Spleen (tissue), 11 donors: ENCODE measurements at regions not wholly inside any gene's neighbourhood (a gene's known extent, or its start where the extent isn't known, plus 50 kb on each side); places are given as distances from the start of the nearest gene placed in this dataset.

Experiments
- DNase-seq: peaks from one replicate; pipeline ENCODE4 v3.0.0-alpha.2; 2020
- H3K27ac ChIP-seq, 8 donors: fragments of 200-600 bp; sonication (generic) in 7 of 8; 1 replicate in 4 of 8; 2 replicates in 4 of 8; pipeline versions ENCODE4 v1.5.0 to v1.8.0; 2016 to 2021; ENCODE audit warnings: inconsistent platforms in 4 of 8, mild to moderate bottlenecking in 4 of 8, moderate library complexity in 1 of 8
- H3K27me3 ChIP-seq, 7 donors: fragments of 200-600 bp; sonication (generic) in 6 of 7; replicated peaks in 1 of 7; 1 replicate in 4 of 7; 2 replicates in 3 of 7; pipeline versions ENCODE4 v1.5.0 to v1.8.0; 2016 to 2021; ENCODE audit warnings: inconsistent platforms in 3 of 7, mild to moderate bottlenecking in 1 of 7
- H3K36me3 ChIP-seq, 6 donors: fragments of 200-600 bp; sonication (generic) in 5 of 6; 1 replicate in 4 of 6; 2 replicates in 2 of 6; pipeline versions ENCODE4 v1.5.0 to v1.8.0; 2016 to 2021; ENCODE audit warnings: inconsistent platforms in 2 of 6
- H3K4me1 ChIP-seq, 6 donors: fragments of 200-600 bp; sonication (generic) in 5 of 6; 1 replicate in 3 of 6; 2 replicates in 3 of 6; pipeline versions ENCODE4 v1.5.0 to v1.8.0; 2016 to 2021; ENCODE audit warnings: inconsistent platforms in 3 of 6
- H3K4me3 ChIP-seq, 8 donors: fragments of 200-600 bp; sonication (generic) in 7 of 8; 1 replicate in 4 of 8; 2 replicates in 4 of 8; pipeline versions ENCODE4 v1.5.0 to v1.8.0; 2016 to 2021; ENCODE audit warnings: inconsistent platforms in 4 of 8, mild to moderate bottlenecking in 4 of 8, moderate library complexity in 2 of 8
- H3K9me3 ChIP-seq, 8 donors: fragments of 200-600 bp; sonication (generic) in 7 of 8; 1 replicate in 4 of 8; 2 replicates in 4 of 8; pipeline versions ENCODE4 v1.5.0 to v1.8.0; 2016 to 2021; ENCODE audit warnings: inconsistent platforms in 4 of 8
- POLR2A ChIP-seq, 3 donors: fragments of 450-650 bp; IDR thresholded peaks; one replicate each; pipeline ENCODE4 v1.5.1; 2017; ENCODE audit warnings: antibody characterized with exemption in 3 of 3, mild to moderate bottlenecking in 1 of 3
- POLR2AphosphoS5 ChIP-seq, 3 donors: sonication (generic); formaldehyde crosslinking; IDR thresholded peaks; one replicate each; pipeline ENCODE4 v1.5.1; 2017; ENCODE audit warnings: antibody characterized with exemption in 3 of 3
- WGBS, 5 donors: extraction: QIAGEN DNeasy Blood & Tissue Kit in 3 of 5; methylation state at CpG; one replicate each; pipeline versions ENCODE4 v1.1.5 to v1.1.7; 2013 to 2018; 5-methylcytosine and 5-hydroxymethylcytosine counted together
- intact Hi-C: fragments of 100-400 bp; cut with DNase I; formaldehyde crosslinking; loops from one replicate; pipeline ENCODE4 v1.15.0; 2023; ENCODE audit warnings: low total_unique reads
- TF ChIP-seq, protein P1 (sequence below), 11 experiments: fragments of 200-600 bp in 7 of 11; fragments of 450-650 bp in 4 of 11; sonication (generic) in 4 of 11; IDR thresholded peaks in 8 of 11; conservative IDR thresholded peaks in 3 of 11; 1 replicate in 7 of 11; 2 replicates in 4 of 11; pipeline versions ENCODE4 v1.4.0 to v1.8.0; 2016 to 2021; ENCODE audit warnings: antibody characterized with exemption in 11 of 11, inconsistent platforms in 4 of 11, mild to moderate bottlenecking in 1 of 11
- donor health status: healthy with polysubstance abuse.
- donor health status: DM: no; HTN: no; CAD: no; lungs with moderate emphysema.
- donor health status: DM: no; HTN: no; CAD: no.
- donor health status: Bipolar disorder and iron deficiency.
- donor health status: healthy.
- donor health status: DM: no; HTN: no; CAD: no.
- donor health status: DM: yes; HTN: yes; CAD: no.

DNA sequence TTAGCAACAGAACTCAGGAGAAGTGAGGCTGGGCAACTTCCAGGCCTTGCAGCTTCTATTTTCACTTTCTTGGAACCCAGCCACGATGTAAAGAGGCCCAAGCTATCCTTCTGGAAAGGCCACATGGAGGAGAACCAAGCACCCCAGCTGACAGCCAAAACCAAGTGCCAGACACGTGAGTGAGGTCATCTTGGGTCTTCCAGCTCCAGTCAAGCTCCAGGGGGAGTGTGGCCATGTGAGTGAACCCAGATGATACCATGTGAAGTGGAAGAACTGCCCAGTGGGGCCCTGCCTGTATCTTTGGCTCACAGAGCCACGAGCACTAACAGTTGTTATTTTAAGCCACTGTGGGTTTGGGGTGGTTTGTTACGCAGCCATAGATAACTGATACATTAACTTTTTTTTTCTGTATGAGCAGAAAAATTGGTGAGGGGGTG lies 126.8 kb upstream of the MAP1LC3B2 start:
- H3K27me3 ChIP-seq: no peaks in the 10 kb centered on the region
- no peaks in the 10 kb centered on the region for H3K36me3 ChIP-seq
- WGBS, 5 donors: 71 to 81% (median 73%) methylated on average over 4 of the region's 4 CpGs
- H3K27ac ChIP-seq: peak overlapping the region in 1 of 8 donors; percentile 21
- TF ChIP-seq POLR2AphosphoS5 (IDR thresholded peaks at IDR 0.05) (no peak), POLR2A (IDR thresholded peaks at IDR 0.05) (no peak)
- TF ChIP-seq, protein P1, sequence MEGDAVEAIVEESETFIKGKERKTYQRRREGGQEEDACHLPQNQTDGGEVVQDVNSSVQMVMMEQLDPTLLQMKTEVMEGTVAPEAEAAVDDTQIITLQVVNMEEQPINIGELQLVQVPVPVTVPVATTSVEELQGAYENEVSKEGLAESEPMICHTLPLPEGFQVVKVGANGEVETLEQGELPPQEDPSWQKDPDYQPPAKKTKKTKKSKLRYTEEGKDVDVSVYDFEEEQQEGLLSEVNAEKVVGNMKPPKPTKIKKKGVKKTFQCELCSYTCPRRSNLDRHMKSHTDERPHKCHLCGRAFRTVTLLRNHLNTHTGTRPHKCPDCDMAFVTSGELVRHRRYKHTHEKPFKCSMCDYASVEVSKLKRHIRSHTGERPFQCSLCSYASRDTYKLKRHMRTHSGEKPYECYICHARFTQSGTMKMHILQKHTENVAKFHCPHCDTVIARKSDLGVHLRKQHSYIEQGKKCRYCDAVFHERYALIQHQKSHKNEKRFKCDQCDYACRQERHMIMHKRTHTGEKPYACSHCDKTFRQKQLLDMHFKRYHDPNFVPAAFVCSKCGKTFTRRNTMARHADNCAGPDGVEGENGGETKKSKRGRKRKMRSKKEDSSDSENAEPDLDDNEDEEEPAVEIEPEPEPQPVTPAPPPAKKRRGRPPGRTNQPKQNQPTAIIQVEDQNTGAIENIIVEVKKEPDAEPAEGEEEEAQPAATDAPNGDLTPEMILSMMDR (IDR thresholded peaks at IDR 0.05 in 8 of 11, conservative IDR thresholded peaks at IDR 0.05 in 3 of 11): no peak
- H3K4me1 ChIP-seq: peaks cover 0 to 18% (median 3%) of the 10 kb centered on the region in 6 donors
- DNase-seq: no peak
- intact Hi-C loops: no loop called here
- H3K9me3 ChIP-seq: peaks cover 0 to 7% (median 0%) of the 10 kb centered on the region in 8 donors
- H3K4me3 ChIP-seq: no peak overlapping the region

DNA sequence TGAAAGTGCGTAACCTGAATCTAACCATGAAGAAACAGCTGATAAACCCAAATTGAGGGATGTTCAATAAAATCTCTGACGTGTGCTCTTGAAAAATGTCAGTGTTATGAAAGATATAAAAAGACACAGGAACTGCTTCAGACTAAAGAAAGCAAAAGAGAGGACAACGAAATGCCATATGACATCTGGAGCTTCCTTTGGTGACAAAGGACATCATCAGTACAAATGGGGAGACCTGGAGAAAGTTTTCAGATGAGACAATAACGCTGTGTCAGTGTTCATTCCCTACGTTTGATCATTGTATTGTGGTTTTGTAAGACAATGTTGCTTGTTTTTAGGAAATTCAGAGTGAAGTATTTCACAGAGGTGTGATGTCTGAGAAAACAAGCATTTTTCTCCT lies 125.9 kb upstream of the MAP1LC3B2 start:
- 45 to 57% (median 54%) methylated on average over 5 of the region's 5 CpGs for WGBS, 5 donors
- Histone ChIP-seq H3K4me1 (peaks cover 0 to 18% (median 3%) of the 10 kb centered on the region in 6 donors), H3K4me3 (no peak overlapping the region), H3K36me3 (no peaks in the 10 kb centered on the region), H3K27ac (peak overlapping the region in 4 of 8 donors; percentile 59 to 62 (median 60)), H3K27me3 (no peaks in the 10 kb centered on the region), H3K9me3 (peaks cover 0 to 7% (median 0%) of the 10 kb centered on the region in 8 donors)
- intact Hi-C loops: no loop called here
- no peak for DNase-seq
- TF ChIP-seq, protein P1 (IDR thresholded peaks at IDR 0.05 in 8 of 11, conservative IDR thresholded peaks at IDR 0.05 in 3 of 11): no peak
- TF ChIP-seq POLR2A (IDR thresholded peaks at IDR 0.05) (no peak), POLR2AphosphoS5 (IDR thresholded peaks at IDR 0.05) (no peak)

DNA sequence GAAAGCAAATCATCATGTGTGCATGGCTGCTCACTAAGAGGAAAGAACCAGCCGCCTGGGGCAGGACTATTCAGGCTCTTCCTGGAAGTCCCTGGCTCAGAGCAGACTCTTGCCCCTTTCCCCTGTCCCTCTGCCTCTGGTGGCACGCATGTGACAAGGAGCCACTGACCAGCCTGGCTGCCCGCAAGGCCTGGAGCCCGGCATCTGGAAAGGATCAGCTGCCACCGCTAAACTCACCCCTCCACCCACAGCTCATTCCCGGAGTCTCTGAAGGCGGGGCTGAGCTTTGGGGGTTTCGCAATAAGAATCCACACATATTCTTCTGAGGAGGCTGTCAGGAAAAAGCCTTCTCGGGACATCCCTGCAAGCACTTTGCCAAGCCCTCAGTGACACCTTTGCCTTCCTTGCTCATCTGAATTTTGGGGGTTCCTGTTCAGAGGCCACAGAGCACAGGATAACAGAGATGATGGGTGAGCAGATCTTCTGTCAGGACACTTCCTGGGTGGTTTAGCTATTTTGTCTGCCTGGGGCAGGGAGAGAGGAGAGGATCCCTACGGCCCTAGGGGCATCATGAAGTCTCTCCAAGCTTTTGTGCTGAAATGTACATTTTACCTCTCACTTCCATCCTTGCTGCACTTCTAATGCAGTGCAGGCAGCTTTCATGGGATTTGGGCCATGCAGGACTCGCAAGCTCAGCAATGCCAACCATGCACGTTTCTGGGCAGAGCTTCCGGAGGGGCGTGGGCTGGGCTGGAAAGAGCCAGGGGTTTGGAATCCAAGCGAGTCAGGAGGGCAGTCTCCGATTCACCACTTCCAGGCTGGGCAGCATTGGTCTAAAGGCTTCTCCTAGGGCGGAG lies 124.8 kb upstream of the MAP1LC3B2 start:
- TF ChIP-seq POLR2AphosphoS5 (IDR thresholded peaks at IDR 0.05): peak; percentile 65 to 78 (median 75)
- no peak for TF ChIP-seq POLR2A (IDR thresholded peaks at IDR 0.05)
- no peaks in the 10 kb centered on the region for H3K27me3 ChIP-seq
- peaks cover 0 to 18% (median 3%) of the 10 kb centered on the region in 6 donors for H3K4me1 ChIP-seq
- H3K27ac ChIP-seq: peak overlapping the region in 7 of 8 donors; percentile 46 to 62 (median 60)
- intact Hi-C loops: no loop called here
- no peak for DNase-seq
- H3K36me3 ChIP-seq: no peaks in the 10 kb centered on the region
- WGBS, 5 donors: 43 to 59% (median 48%) methylated on average over 17 of the region's 17 CpGs
- H3K4me3 ChIP-seq: no peak overlapping the region
- H3K9me3 ChIP-seq: peaks cover 0 to 7% (median 0%) of the 10 kb centered on the region in 8 donors

DNA sequence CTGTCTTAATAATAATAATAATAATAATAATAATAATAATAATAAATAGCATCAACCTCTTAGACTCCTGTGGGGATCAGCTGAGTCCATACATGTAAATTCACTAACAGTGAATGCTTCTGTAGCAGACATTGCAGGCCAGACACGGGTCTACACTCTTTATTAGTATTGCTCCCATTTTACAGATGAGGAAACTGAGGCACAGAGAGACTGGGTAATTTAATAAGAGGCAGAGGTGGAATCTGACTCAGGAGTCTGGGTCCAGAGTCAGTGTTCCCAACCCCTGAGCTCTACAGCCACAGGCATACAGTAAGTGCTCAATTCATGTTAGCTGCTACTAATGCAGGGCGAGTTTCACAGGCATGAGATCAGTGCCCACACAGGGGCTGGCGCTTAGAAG lies 123.2 kb upstream of the MAP1LC3B2 start:
- Histone ChIP-seq H3K9me3 (peaks cover 0 to 7% (median 0%) of the 10 kb centered on the region in 8 donors), H3K27ac (no peak overlapping the region), H3K27me3 (no peaks in the 10 kb centered on the region), H3K4me3 (no peak overlapping the region), H3K36me3 (no peaks in the 10 kb centered on the region), H3K4me1 (peaks cover 0 to 23% (median 7%) of the 10 kb centered on the region in 6 donors)
- intact Hi-C loops: no loop called here
- TF ChIP-seq, protein P1 (IDR thresholded peaks at IDR 0.05 in 8 of 11, conservative IDR thresholded peaks at IDR 0.05 in 3 of 11): no peak
- TF ChIP-seq POLR2A (IDR thresholded peaks at IDR 0.05) (no peak), POLR2AphosphoS5 (IDR thresholded peaks at IDR 0.05) (no peak)
- WGBS, 5 donors: 94 to 99% (median 95%) methylated on average over 3 of the region's 3 CpGs
- no peak for DNase-seq
